SU-DHL-6 (cell line): ENCODE measurements at regions not wholly inside any gene's neighbourhood (a gene's known extent, or its start where the extent isn't known, plus 50 kb on each side); places are given as distances from the start of the nearest gene placed in this dataset.

Source experiments
- H2AFZ ChIP-seq: fragments of 200-600 bp; sonication (generic); 2 replicates; pipeline ENCODE4 v1.6.1; 2014; ENCODE audit warnings: low read depth, mild to moderate bottlenecking, moderate library complexity, mixed read lengths, antibody characterized with exemption, low read length; ENCODE audit not compliant: severe bottlenecking
- H3F3A ChIP-seq: fragments of 200-600 bp; shearing (Covaris generic); 2 replicates; pipeline ENCODE4 v1.6.0; 2016; ENCODE audit warnings: antibody characterized with exemption, mild to moderate bottlenecking; ENCODE audit not compliant: insufficient read depth
- H3K27ac ChIP-seq: fragments of 200-600 bp; sonication (generic); 2 replicates; pipeline ENCODE4 v1.5.1; 2016; ENCODE audit warnings: low read depth, mild to moderate bottlenecking, low read length, moderate library complexity, mixed read lengths
- H3K27me3 ChIP-seq: fragments of 200-600 bp; sonication (generic), shearing (Covaris generic); 2 replicates; pipeline ENCODE4 v1.6.0; 2014; ENCODE audit warnings: mild to moderate bottlenecking, low read length
- H3K36me3 ChIP-seq: fragments of 200-600 bp; sonication (generic); 2 replicates; pipeline ENCODE4 v1.6.1; 2014; ENCODE audit warnings: mild to moderate bottlenecking, low read length, mixed read lengths
- H3K4me2 ChIP-seq: fragments of 300-600, 200-600 bp; shearing (Covaris generic), sonication (generic); 2 replicates; pipeline ENCODE4 v1.6.0; 2014; ENCODE audit warnings: low read length, low read depth, mild to moderate bottlenecking; ENCODE audit not compliant: poor library complexity, severe bottlenecking
- H3K4me3 ChIP-seq: fragments of 200-600 bp; sonication (generic); 2 replicates; pipeline ENCODE4 v1.5.1; 2014; ENCODE audit warnings: antibody characterized with exemption, low read length, mild to moderate bottlenecking, mixed read lengths; ENCODE audit not compliant: insufficient read depth, poor library complexity, severe bottlenecking
- H3K79me2 ChIP-seq: fragments of 200-600 bp; sonication (generic); 2 replicates; pipeline ENCODE4 v1.6.1; 2014; ENCODE audit warnings: mild to moderate bottlenecking, low read length, moderate library complexity; ENCODE audit not compliant: insufficient read depth
- H3K9ac ChIP-seq: fragments of 200-600 bp; sonication (generic); 2 replicates; pipeline ENCODE4 v1.7.0; 2014; ENCODE audit warnings: mild to moderate bottlenecking, low read length
- H3K9me2 ChIP-seq: fragments of 200-600 bp; sonication (generic); replicated peaks from 2 replicates; pipeline ENCODE4 v1.6.1; 2014; ENCODE audit warnings: low read length; ENCODE audit not compliant: insufficient read depth
- H3K9me3 ChIP-seq: fragments of 200-600 bp; sonication (generic); 2 replicates; pipeline ENCODE4 v1.6.1; 2014; ENCODE audit warnings: low read length, mixed read lengths; ENCODE audit not compliant: insufficient read depth
- H4K20me1 ChIP-seq: fragments of 200-600 bp; sonication (generic); 2 replicates; pipeline ENCODE4 v1.6.1; 2014; ENCODE audit warnings: low read depth, mild to moderate bottlenecking, antibody characterized with exemption, low read length, moderate library complexity, mixed read lengths
- EZH2phosphoT487 ChIP-seq: fragments of 200-600 bp; sonication (generic), shearing (Covaris generic); conservative IDR thresholded peaks from 2 replicates; pipeline ENCODE4 v1.6.1; 2018; ENCODE audit warnings: mild to moderate bottlenecking, antibody characterized with exemption, low read length, moderate library complexity, mixed read lengths
- TF ChIP-seq, protein P1 (sequence below): fragments of 200-600 bp; sonication (generic); IDR thresholded peaks from one replicate; pipeline ENCODE4 v1.5.1; 2017; ENCODE audit warnings: antibody characterized with exemption, mild to moderate bottlenecking, low read length, moderate library complexity; ENCODE audit not compliant: insufficient read depth, poor library complexity, severe bottlenecking

DNA sequence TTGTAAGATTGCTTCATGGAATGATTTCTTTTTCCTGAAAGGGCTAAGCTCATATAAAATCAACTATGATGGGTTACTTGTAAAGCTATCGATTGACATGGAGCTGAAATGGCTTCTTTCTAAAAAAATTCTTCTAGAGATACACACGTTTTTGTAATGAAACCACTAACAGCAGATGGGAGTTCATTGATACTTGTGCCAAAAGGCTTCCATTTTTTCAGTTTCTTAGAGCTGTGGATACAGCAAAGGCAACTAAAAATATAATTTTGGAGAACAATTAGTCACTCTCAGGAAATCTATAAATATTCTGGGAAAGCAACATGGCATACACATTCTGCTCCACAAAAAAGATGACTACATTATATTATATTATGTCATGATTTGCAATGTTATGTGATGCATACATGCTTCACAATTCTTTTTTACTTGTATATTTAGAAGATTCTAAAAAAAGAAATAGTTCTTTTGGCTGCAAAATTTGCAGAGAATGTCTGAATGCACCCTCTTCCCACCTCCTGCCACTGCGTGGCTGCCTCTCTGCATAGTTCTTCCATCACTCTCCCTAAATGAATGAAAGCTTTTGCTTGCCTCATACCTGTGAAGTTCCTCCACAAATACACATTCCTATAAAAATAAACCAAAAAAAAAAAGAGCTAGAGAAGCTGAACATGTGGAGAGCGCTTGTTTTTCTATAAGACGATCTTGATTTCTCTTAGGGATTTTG, 802.5 kb downstream of the EFNB2 start:
- H3K9ac ChIP-seq: no peak overlapping the region
- H3K36me3 ChIP-seq: no peaks in the 10 kb centered on the region
- no peaks in the 10 kb centered on the region for H4K20me1 ChIP-seq
- H3K27me3 ChIP-seq: no peaks in the 10 kb centered on the region
- H3K27ac ChIP-seq: no peak overlapping the region
- H2AFZ ChIP-seq: no peak overlapping the region
- no peaks in the 10 kb centered on the region for H3K9me3 ChIP-seq
- H3F3A ChIP-seq: no peaks in the 10 kb centered on the region
- TF ChIP-seq, protein P1, sequence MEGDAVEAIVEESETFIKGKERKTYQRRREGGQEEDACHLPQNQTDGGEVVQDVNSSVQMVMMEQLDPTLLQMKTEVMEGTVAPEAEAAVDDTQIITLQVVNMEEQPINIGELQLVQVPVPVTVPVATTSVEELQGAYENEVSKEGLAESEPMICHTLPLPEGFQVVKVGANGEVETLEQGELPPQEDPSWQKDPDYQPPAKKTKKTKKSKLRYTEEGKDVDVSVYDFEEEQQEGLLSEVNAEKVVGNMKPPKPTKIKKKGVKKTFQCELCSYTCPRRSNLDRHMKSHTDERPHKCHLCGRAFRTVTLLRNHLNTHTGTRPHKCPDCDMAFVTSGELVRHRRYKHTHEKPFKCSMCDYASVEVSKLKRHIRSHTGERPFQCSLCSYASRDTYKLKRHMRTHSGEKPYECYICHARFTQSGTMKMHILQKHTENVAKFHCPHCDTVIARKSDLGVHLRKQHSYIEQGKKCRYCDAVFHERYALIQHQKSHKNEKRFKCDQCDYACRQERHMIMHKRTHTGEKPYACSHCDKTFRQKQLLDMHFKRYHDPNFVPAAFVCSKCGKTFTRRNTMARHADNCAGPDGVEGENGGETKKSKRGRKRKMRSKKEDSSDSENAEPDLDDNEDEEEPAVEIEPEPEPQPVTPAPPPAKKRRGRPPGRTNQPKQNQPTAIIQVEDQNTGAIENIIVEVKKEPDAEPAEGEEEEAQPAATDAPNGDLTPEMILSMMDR: no peak
- TF ChIP-seq EZH2phosphoT487: no peak
- H3K79me2 ChIP-seq: no peaks in the 10 kb centered on the region
- H3K4me3 ChIP-seq: no peak overlapping the region
- H3K4me2 ChIP-seq: no peak overlapping the region
- H3K9me2 ChIP-seq: no peaks in the 10 kb centered on the region

DNA sequence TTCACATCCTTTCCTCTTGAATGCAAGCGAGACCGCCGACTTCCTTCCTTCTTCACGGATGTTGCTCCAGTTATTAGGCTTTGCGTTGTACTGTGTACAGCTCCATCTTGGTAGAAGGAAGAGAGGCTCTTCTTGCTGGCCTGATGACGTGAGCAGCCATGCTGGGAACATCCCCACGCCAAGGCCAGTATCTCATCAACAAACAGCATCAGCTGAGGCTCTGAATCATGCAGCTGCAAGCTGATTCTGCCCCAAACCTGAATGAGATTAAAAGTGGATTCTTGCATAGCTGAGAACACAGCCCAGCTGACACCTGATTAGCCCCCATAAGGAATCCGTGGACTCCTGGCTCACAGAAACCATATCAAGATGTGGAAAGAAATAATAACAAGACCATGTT, 809.6 kb downstream of the EFNB2 start:
- Histone ChIP-seq H2AFZ (no peak overlapping the region), H3K4me2 (no peak overlapping the region), H3K9me3 (no peaks in the 10 kb centered on the region), H4K20me1 (no peaks in the 10 kb centered on the region), H3K4me3 (no peak overlapping the region), H3F3A (no peaks in the 10 kb centered on the region), H3K27ac (no peak overlapping the region), H3K9me2 (no peaks in the 10 kb centered on the region), H3K27me3 (no peaks in the 10 kb centered on the region), H3K36me3 (no peaks in the 10 kb centered on the region), H3K9ac (no peak overlapping the region), H3K79me2 (no peaks in the 10 kb centered on the region)
- no peak for TF ChIP-seq EZH2phosphoT487
- TF ChIP-seq, protein P1: no peak

DNA sequence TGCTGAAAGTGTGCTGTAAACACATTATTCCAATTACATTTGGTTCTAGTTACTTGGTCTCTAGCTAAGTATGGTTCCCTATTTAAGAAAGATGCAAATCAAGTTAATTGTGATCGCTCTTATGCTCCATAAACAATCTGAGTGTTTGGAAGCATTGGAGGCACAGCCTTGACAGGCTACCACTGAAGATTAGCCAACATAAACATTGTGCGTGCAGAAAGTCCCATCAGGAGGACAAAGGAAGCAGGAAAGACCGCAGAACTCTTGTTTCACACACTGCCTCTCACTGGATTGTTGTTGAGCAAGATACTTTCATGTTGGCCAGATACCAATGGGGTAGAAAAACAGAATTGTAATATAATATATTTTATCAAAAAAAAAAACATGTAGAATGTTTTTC, 814.4 kb downstream of the EFNB2 start:
- Histone ChIP-seq H3K9ac (no peak overlapping the region), H3K4me3 (no peak overlapping the region), H3K9me3 (no peaks in the 10 kb centered on the region), H3K36me3 (no peaks in the 10 kb centered on the region), H3K9me2 (no peaks in the 10 kb centered on the region; the same call in 1 of the 2 replicates), H4K20me1 (no peaks in the 10 kb centered on the region), H2AFZ (no peak overlapping the region), H3K4me2 (no peak overlapping the region), H3K27ac (no peak overlapping the region), H3K79me2 (no peaks in the 10 kb centered on the region), H3F3A (no peaks in the 10 kb centered on the region), H3K27me3 (no peaks in the 10 kb centered on the region)
- no peak for TF ChIP-seq EZH2phosphoT487
- TF ChIP-seq, protein P1: no peak
